ENCODE measurements at regions not wholly inside any gene's neighbourhood (a gene's known extent, or its start where the extent isn't known, plus 50 kb on each side); places are given as distances from the start of the nearest gene placed in this dataset.
A peak's percentile ranks its signal among the peaks of the same experiment; 100 is the strongest.

GRCh38 chr3:166187237-166187636 is 350.0 kb upstream of the BCHE start:
- no peak for DNase-seq

- no peak for DNase-seq
These were observed 348.8 kb upstream of the BCHE start for GRCh38 chr3:166186003-166186402.

GRCh38 chr3:166177130-166177529 is 339.9 kb upstream of the BCHE start:
- DNase-seq: no peak

DNA sequence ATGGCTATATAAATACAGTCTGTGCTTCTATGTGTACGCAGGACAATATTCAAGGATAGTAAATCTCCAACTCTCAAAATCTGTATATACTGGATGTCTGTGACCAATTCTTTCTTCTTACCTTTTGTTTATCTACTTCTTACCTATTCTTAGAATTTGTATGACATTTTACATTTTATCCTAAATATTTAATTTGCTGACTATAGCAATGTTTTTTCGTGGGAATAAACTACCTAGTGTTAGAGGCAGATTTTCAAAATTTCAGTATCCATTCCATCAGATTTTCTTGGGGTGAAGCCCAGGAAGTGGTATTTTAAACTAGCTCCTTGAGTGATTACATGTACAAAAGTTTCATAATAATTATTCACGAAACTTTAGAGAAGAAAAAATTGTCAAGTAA is 334.5 kb upstream of the BCHE start:
- no peak for DNase-seq

DNA sequence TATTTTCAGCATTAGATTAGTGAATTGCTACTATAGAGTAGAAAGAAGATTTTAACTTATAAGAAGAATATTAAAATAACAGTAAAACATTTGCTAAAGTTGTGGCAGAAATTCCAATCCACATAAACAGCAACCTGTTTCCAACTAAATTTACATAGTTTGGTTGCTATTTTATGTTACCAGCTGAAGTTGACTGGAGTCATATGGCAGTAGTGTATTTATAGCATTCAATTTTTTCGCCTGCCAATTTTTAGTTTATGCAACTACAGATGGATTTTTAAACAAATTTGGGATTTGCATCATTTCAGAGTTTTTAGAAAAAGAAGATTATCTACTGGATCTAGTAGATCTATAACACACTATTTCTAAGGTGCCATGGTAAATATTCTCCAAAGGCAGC is 332.5 kb upstream of the BCHE start:
- no peak for DNase-seq

DNA sequence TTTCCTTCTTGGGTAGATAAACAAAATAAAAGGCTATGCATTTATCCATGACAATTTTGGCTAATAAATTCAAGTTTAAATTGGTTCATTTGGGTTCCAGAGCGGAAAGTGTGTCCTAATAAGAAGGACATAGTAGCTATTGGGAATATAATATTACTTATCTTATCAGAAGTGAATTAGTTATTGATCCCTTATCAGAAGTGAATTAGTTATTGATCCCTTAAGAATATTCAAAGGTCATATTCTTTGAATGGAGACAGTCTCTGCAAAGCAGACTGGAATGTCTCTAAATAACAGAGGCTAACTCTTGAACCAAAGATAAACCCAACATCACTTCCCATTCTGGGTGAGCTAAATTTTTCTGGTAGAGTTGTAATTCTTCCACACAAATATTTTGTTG is 290.7 kb upstream of the BCHE start:
- no peak for DNase-seq

GRCh38 chr3:166125179-166125578 is 288.0 kb upstream of the BCHE start:
- no peak for DNase-seq

- DNase-seq: no peak
These were observed 286.4 kb upstream of the BCHE start for GRCh38 chr3:166123576-166123975.

GRCh38 chr3:166123088-166123487 is 285.9 kb upstream of the BCHE start:
- DNase-seq: no peak

GRCh38 chr3:166118049-166118448 is 280.8 kb upstream of the BCHE start:
- no peak for DNase-seq

DNA sequence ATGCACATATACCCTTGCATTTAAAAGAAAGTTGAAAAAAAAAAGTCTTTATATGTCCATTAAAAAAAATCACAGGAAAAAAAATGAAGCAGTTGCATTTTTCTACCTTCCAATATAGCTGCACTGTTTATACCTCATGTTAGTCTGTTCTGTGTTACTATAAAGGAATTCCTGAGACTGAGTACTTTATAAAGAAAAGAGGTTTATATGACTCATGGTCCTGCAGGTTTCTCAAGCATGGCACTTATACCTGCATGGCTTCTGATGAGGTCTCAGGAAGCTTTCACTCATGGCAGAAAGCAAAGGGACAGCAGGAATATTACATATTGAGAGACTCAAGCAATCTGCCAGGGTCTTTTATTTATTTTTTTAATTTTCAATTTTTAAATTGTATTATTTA is 277.2 kb upstream of the BCHE start:
- no peak for DNase-seq

DNA sequence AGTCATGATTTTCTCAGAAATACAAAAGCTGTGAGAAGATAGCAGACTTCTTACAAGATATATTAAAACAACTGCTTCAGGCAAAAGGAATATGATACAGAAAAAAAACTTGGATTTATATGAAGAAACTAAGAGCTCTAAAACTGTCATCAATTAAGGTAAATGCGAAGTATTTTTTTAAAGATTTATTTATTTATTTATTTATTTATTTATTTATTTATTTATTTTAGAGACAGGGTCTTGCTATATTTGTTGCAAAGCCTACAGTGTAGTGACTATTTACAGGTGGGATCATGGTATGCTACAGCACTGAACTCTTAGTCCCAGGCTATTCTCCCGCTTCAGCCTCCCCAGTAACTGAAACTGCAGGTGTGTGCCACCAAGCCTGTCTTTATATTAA is 274.3 kb upstream of the BCHE start:
- DNase-seq: no peak

GRCh38 chr3:166110102-166110501 is 272.9 kb upstream of the BCHE start:
- no peak for DNase-seq

DNA sequence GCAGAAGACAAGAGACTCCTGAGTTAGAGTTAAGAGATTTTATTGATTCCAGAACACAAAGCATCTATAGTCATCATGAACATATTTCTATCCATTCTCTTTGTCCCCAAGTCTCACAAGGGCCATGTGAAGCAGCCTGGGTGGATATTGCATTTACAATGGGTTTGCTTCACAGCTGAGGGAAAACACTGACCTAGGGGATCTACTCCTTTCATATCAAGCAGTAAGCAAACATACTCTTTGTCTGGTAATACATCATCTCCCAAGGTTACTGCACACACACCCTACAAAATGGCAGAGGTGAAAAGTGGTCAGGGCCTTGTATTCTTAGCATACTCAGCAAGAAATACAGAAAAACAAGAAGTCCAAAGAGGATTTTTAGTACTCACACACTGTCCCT is 267.7 kb upstream of the BCHE start:
- peak; percentile 68 for DNase-seq

DNA sequence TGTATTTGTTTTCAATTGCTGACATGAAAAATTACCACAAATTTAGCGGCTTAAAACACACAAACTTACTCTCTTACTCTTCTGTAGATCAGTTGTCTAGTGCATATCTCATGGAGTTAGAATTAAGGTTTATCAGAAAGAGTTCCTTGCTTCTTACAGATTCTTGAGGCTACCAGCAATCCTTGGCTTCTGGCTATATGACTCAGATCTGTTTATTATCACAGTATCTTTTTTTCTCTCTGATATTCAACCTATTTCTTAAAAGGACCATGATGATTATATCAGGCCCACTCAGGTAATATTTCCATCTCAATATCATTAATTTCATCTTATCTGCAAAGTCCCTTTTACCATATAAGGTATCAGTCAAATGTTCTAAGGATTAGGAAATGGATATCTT is 263.5 kb upstream of the BCHE start:
- DNase-seq: no peak

- no peak for DNase-seq
These were observed 252.4 kb upstream of the BCHE start for GRCh38 chr3:166089575-166089974.

DNA sequence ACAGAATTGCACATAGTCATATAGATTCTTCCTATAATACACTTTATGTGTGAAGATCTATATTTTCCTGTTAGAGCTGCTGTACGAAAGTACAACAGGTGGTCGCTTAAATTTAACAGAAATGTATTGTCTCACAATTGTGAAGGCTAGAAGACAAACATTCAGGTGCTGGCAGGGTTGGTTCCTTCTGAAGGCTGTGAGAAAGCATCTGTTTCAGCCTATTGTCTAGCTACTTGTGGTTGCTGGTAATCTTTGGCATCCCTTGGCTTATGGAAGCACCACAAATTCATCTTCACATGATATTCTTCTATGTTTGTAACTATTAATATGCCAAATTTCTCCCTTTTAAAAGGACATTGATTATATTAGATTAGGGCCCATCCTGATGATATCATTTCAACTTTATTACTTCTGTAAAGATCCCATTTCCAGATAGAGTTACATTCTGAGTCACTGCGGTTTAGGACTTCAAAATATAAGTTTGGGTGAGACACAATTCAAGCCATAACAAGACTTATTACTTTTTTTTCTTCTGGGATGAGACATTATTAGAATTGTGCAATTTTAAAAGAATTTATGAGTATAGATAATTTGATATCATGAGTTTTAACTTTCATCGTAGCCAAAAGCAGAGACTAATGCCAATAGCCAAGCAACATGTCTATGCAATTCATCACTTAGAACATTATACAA is 248.1 kb upstream of the BCHE start:
- no peak for DNase-seq

DNA sequence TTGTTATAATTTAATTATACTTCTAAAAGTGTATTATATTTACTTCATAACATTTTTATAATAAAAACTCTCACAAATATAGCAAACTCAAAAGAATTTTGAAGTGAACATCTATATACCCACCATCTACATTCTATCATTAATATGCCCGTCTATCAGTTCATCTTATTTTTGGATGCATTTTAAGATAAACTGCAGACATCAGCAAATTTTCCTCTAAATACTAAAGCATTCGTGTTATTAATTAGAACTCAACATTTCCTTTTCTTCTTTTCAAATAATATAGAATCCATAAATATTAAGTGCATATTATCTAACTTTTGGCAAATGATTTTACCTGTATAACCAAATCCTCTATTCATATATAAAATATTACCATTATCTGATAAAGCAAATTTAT is 242.9 kb upstream of the BCHE start:
- no peak for DNase-seq

GRCh38 chr3:166071831-166072230 is 234.6 kb upstream of the BCHE start:
- DNase-seq: no peak

DNA sequence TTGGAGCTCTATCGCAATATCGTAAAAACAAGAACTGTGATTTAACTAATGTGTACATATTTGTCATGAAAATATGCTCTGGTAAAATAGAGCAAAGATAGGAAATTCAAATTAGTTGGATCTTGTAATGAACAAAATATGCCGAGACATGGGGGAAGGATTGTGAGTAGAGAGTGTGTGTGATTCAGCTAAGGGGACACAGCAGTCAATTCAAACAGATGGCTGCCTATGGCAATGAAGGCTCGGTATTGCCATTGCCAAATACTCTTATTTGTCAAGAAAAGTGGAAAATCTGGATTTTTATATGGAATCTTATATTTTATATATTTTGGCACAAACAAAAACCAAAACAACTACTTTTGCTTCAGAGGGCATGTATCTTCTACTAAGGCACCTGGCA is 227.3 kb upstream of the BCHE start:
- DNase-seq: no peak

DNA sequence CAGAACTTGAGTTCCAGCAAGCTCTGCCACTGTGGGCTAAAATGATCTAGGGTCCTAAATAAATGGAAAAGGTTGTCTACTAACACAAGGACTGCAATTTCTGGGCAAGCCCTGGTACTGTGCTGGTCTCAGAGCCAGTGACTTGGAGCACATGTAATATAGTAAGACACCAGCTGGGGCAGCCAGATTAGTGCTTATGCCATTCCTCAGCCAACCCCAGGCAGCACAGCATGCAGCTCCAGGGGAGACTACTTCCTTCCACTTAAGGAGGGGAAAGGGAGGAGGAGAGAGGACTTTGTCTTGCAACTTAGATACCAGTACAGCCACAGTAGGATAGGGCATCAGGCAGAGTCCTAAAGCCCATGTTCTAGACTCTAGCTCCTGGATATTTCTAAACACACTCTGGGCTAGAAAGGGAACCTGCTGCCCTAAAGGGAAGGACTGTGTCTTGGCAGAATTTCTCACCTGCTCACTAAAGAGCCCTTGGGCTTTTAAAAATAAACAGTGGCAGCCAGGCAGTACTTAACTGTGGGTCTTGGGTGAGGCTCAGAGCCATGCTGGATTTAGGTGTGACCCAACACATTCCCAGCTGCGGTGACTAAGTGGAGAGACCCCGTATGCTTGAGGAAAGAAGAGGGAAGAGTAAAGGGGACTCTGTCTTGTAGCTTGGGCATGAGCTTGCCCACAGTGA is 223.7 kb upstream of the BCHE start:
- DNase-seq: no peak

DNA sequence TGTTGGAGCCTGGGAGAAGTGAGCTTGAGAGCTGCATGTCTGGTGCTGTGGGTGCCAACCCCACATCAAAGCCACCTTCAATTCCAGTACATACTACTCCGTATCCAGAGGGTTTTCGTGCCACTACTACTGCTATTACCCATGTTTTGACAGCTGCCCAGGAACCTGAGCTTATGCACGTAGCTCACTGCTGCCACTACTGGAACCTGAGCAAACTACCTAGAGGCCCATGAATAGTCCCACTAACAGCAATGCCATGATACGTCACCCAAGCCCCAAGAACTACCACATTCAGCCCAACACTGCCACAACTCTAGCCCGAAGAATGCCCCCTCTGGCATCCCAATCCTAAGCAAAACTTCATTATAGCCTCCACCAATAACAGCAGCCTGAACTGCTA is 215.2 kb upstream of the BCHE start:
- no peak for DNase-seq

GRCh38 chr3:166029507-166029906 is 192.3 kb upstream of the BCHE start:
- no peak for DNase-seq

DNA sequence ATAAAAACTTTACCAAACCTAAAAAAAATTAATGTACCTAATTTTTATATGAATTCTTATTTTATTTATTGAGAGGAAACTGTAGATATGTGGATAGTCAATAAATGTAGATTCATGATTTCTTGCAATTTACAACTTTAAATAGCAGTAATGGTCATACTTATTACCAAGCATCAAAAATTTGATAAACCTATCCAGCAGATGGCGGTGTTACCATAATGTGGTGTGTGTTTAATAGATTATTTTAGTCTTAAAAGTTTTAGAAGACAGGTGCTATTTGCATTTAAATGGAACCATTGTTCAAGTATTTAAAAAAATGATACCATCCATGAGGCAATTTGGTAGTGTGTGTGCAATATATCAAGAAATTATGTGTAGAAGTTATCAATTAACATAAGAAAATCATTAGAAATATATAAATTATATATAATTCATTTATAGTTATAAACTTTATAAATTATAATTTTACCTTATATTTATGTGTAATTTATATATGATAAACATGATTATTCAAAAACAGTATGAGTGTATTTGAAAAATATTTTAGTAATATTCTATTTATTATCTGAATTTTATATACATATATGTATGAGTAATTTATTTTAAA is 176.0 kb upstream of the BCHE start:
- no peak for DNase-seq

DNA sequence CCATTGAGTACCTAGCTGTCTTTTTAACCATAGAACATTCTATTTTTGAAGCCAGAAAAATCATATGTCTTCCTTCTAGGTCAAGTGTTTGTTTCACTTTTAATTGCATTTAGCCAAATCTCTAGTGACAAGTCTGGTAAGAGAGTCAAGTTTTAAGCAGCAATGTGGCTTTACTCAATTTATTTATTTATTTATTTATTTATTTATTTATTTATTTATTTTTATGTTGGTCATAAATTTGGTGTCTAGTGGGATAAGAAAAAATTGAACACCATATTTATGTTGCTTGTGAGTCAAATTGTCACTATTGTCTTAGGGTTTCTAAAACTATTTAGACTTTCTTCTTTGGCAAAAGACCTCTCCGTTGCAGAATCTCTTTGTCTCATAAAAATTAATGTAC is 174.5 kb upstream of the BCHE start:
- no peak for DNase-seq
